ENCODE measurements at regions not wholly inside any gene's neighbourhood (a gene's known extent, or its start where the extent isn't known, plus 50 kb on each side); places are given as distances from the start of the nearest gene placed in this dataset.

DNA sequence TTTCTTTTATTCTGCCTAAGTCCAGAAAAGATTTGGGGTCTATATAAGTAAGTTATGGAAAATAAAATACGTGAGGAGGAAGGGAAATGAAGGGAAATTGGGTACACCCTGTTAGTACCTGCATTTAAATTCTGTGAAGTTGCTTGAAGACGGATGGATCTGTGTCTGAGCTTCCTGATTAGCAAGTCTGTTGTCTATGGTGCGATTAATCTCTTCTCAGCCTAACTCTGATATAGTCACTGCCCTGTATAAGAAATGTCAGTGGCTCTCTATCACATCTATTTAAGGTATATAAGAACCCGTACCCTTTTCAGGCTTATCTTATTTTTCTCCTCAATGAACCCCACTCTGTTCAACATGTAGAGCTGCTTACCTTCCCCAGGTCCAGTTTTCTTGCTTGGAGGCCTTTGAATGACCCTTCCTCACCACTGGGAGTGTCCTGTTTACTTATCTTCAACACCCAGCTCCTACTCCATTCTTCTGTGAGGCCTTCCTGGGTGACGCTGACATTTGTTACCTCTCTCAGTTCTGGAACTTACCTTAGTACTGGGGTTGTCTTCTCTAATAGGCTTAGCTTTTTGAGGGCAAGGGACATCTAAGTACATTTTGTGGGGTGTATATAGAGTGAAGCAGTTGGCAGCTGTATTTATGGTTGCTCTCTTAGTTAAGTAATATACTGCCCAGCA lies 149.6 kb upstream of the PRPS1L1 start:
- no peaks in the 10 kb centered on the region for H3K27me3 ChIP-seq (ENCODE audit: insufficient read depth, low read length, poor library complexity, severe bottlenecking)
- H3K36me3 ChIP-seq (ENCODE audit: insufficient read depth, low read length), result no peaks in the 10 kb centered on the region
- no peaks in the 10 kb centered on the region for H3K4me1 ChIP-seq (ENCODE audit: insufficient read depth, low read length)
- peaks cover 0 to 6% of the 10 kb centered on the region in 2 donors for H3K27me3 Mint-ChIP-seq
- ChIA-PET POLR2A (no interaction called here), CTCF (no interaction called here)
- H3K9me3 ChIP-seq (ENCODE audit: low read length), result no peaks in the 10 kb centered on the region
- H3K36me3 Mint-ChIP-seq, result no peaks in the 10 kb centered on the region
- DNase-seq, result no peak
- no peak overlapping the region for H3K4me3 ChIP-seq (ENCODE audit: low read length)
- no peak overlapping the region for H3K27ac Mint-ChIP-seq
- peaks cover 0 to 2% (median 0%) of the 10 kb centered on the region in 5 donors for H3K9me3 Mint-ChIP-seq
- H3K4me1 Mint-ChIP-seq, result peaks cover 4 to 10% (median 4%) of the 10 kb centered on the region in 3 donors
- H3K4me3 Mint-ChIP-seq, result no peak overlapping the region
- peak overlapping the region; percentile 71 for H3K27ac ChIP-seq (ENCODE audit: low read depth, low read length)

DNA sequence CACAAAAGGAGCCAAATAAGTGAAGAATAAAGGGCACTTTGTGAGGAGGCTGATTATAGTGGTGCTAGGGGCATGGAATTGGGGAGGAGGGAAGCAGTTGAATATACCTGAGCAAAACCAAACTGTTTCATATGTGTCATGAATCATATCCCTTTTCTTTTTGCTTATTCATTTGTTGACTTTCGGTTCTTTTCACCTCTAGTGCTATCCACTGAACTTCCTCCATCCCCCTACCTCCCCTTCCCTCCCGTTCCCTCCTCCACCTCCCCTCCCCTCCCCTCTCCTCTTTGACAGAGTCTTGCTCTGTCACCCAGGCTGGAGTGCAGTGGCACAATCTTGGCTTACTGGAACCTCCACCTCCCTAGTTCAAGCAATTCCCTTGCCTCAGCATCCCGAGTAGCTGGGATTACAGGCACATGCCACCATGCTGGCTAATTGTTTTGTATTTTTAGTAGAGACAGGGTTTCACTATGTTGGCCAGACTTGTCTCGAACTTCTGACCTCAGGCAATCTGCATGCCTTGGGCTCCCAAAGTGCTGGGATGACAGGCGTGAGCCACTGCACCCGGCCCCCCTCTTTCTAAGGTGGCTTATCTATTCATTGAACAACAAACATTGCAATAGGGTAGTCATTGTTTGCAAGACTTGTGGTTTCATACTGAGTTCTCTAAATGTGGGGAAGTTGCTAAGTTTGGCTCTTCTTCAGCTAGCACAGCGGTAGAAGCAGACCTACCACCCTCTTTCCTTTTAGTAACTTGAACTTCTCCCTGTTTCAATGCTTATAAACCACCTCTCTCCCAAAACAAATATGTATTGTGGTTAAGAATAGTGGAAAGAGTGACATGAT lies 150.4 kb upstream of the PRPS1L1 start:
- DNase-seq, result peak in 1 of 5 donors; percentile 0
- Histone ChIP-seq H3K27me3 (ENCODE audit: insufficient read depth, low read length, poor library complexity, severe bottlenecking) (no peaks in the 10 kb centered on the region), H3K4me3 (ENCODE audit: low read length) (no peak overlapping the region), H3K9me3 (ENCODE audit: low read length) (no peaks in the 10 kb centered on the region), H3K36me3 (ENCODE audit: insufficient read depth, low read length) (no peaks in the 10 kb centered on the region), H3K27ac (ENCODE audit: low read depth, low read length) (peak overlapping the region; percentile 71), H3K4me1 (ENCODE audit: insufficient read depth, low read length) (no peaks in the 10 kb centered on the region)
- peaks cover 1 to 9% of the 10 kb centered on the region in 2 donors for H3K27me3 Mint-ChIP-seq
- no peaks in the 10 kb centered on the region for H3K36me3 Mint-ChIP-seq
- H3K9me3 Mint-ChIP-seq, result peaks cover 0 to 2% (median 0%) of the 10 kb centered on the region in 5 donors
- peak overlapping the region in 1 of 7 donors; percentile 65 for H3K4me3 Mint-ChIP-seq
- POLR2A ChIA-PET, result no interaction called here
- CTCF ChIA-PET, result no interaction called here
- peak overlapping the region in 1 of 8 donors; percentile 78 for H3K27ac Mint-ChIP-seq
- H3K4me1 Mint-ChIP-seq, result peaks cover 4 to 10% (median 4%) of the 10 kb centered on the region in 3 donors

DNA sequence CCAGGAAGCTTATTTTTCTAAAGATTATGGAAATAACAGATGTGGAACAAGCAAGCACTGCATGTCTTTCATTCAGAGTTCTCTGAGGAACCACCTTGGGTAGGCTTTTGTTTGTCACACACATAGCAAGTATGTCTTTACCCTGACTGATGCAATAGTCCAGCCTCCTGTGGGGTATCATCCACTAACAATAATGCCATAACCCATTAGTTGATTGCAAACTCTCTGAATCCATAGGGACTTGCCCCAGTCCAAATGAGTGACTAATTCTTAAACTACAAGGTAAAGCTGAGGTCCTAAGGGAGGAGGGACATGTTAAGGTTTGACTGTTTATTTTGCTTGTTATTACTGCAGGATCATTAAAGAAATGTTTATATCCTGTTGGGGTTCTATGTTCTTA lies 151.4 kb upstream of the PRPS1L1 start:
- no peaks in the 10 kb centered on the region for H3K9me3 ChIP-seq (ENCODE audit: low read length)
- POLR2A ChIA-PET, result no interaction called here
- Mint-ChIP-seq H3K9me3 (peaks cover 0 to 2% (median 0%) of the 10 kb centered on the region in 5 donors), H3K4me3 (no peak overlapping the region), H3K27ac (no peak overlapping the region), H3K4me1 (peaks cover 4 to 10% (median 4%) of the 10 kb centered on the region in 3 donors), H3K27me3 (peaks cover 1 to 12% of the 10 kb centered on the region in 2 donors), H3K36me3 (no peaks in the 10 kb centered on the region)
- no peaks in the 10 kb centered on the region for H3K27me3 ChIP-seq (ENCODE audit: insufficient read depth, low read length, poor library complexity, severe bottlenecking)
- CTCF ChIA-PET, result no interaction called here
- H3K4me3 ChIP-seq (ENCODE audit: low read length), result no peak overlapping the region
- H3K36me3 ChIP-seq (ENCODE audit: insufficient read depth, low read length), result no peaks in the 10 kb centered on the region
- no peak for DNase-seq
- H3K27ac ChIP-seq (ENCODE audit: low read depth, low read length), result peak overlapping the region; percentile 48
- H3K4me1 ChIP-seq (ENCODE audit: insufficient read depth, low read length), result no peaks in the 10 kb centered on the region

DNA sequence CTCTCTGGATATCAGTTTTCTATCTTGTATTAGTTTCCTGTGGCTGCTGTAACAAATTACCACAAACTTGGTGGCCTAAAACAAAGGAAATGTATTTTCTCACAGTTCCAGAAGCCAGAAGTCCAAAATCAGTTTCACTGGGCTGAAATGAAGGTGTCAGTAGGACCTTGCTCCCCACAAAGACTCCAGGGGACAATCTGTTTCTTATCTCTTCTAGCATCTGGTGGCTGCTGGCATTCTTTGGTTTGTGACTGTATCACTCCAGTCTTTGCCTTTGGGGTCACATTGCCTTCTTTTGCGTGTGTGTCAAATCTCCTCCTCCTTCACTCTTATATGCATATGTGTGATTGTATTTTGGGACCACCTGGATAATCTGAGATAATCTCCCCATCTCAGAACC lies 153.0 kb upstream of the PRPS1L1 start:
- Histone ChIP-seq H3K4me1 (ENCODE audit: insufficient read depth, low read length) (no peaks in the 10 kb centered on the region), H3K9me3 (ENCODE audit: low read length) (no peaks in the 10 kb centered on the region), H3K27me3 (ENCODE audit: insufficient read depth, low read length, poor library complexity, severe bottlenecking) (no peaks in the 10 kb centered on the region), H3K4me3 (ENCODE audit: low read length) (no peak overlapping the region), H3K36me3 (ENCODE audit: insufficient read depth, low read length) (no peaks in the 10 kb centered on the region), H3K27ac (ENCODE audit: low read depth, low read length) (no peak overlapping the region)
- no peak overlapping the region for H3K4me3 Mint-ChIP-seq
- H3K4me1 Mint-ChIP-seq, result peaks cover 4 to 10% (median 4%) of the 10 kb centered on the region in 3 donors
- peaks cover 0 to 2% (median 0%) of the 10 kb centered on the region in 5 donors for H3K9me3 Mint-ChIP-seq
- H3K27ac Mint-ChIP-seq, result no peak overlapping the region
- DNase-seq, result no peak
- CTCF ChIA-PET, result no interaction called here
- H3K27me3 Mint-ChIP-seq, result peaks cover 1 to 12% of the 10 kb centered on the region in 2 donors
- no peaks in the 10 kb centered on the region for H3K36me3 Mint-ChIP-seq
- POLR2A ChIA-PET, result no interaction called here

DNA sequence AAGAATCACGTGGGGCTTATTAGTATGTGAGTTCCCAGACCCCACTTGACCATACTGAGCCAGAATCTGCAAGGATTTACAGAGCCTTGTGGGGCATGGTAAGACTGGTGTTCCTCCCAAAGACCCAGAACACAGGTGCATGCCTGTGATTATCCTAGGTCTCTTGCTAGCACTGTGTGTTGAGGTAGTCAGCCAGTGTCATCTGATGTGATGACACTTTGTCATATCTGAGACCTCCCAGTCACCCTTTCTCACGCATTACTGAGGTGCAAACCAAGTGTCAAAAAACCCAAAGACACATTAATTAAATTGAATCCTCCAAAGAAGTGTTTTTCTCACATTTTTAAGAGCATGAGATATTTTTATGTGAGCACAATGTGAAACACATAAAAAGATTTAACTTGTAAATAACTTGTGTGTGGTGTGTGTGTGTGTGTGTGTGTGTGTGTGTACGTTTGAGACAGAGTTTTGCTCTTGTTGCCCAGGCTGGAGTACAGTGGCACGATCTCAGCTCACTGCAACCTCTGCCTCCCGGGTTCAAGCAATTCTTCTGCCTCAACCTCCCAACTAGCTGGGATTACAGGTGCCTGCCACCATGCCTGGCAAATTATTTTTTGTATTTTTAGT lies 162.0 kb upstream of the PRPS1L1 start:
- Mint-ChIP-seq H3K4me1 (peaks cover 0 to 8% (median 0%) of the 10 kb centered on the region in 3 donors), H3K9me3 (peaks cover 0 to 6% (median 0%) of the 10 kb centered on the region in 5 donors), H3K27me3 (peaks cover 0 to 3% of the 10 kb centered on the region in 2 donors), H3K36me3 (no peaks in the 10 kb centered on the region), H3K27ac (no peak overlapping the region), H3K4me3 (no peak overlapping the region)
- no peaks in the 10 kb centered on the region for H3K27me3 ChIP-seq (ENCODE audit: insufficient read depth, low read length, poor library complexity, severe bottlenecking)
- H3K4me1 ChIP-seq (ENCODE audit: insufficient read depth, low read length), result no peaks in the 10 kb centered on the region
- DNase-seq, result no peak
- H3K27ac ChIP-seq (ENCODE audit: low read depth, low read length), result no peak overlapping the region
- POLR2A ChIA-PET, result no interaction called here
- no peaks in the 10 kb centered on the region for H3K9me3 ChIP-seq (ENCODE audit: low read length)
- CTCF ChIA-PET, result no interaction called here
- no peaks in the 10 kb centered on the region for H3K36me3 ChIP-seq (ENCODE audit: insufficient read depth, low read length)
- H3K4me3 ChIP-seq (ENCODE audit: low read length), result no peak overlapping the region

DNA sequence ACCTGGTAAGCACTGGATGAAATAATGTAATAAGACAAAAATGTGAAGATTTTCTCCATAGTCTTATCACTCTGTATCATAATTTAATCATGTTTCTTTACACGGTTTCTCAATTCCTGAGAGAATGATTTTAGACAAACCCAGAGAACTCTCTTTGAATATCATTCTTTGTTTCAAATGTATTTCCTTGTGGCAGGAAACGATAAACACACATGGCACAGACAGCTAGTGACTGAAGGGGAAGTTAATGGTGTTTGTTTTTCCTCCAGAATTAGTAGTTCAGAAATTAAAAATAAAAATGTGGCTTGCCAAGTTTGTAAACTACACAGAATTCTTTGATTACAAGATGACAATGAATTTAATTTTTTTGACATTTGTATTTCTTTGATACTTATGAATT lies 163.7 kb upstream of the PRPS1L1 start:
- H3K36me3 Mint-ChIP-seq, result no peaks in the 10 kb centered on the region
- Histone ChIP-seq H3K9me3 (ENCODE audit: low read length) (no peaks in the 10 kb centered on the region), H3K27ac (ENCODE audit: low read depth, low read length) (no peak overlapping the region), H3K36me3 (ENCODE audit: insufficient read depth, low read length) (no peaks in the 10 kb centered on the region), H3K4me3 (ENCODE audit: low read length) (no peak overlapping the region), H3K27me3 (ENCODE audit: insufficient read depth, low read length, poor library complexity, severe bottlenecking) (no peaks in the 10 kb centered on the region), H3K4me1 (ENCODE audit: insufficient read depth, low read length) (no peaks in the 10 kb centered on the region)
- H3K27ac Mint-ChIP-seq, result no peak overlapping the region
- ChIA-PET POLR2A (no interaction called here), CTCF (no interaction called here)
- H3K27me3 Mint-ChIP-seq, result peaks cover 0 to 3% of the 10 kb centered on the region in 2 donors
- no peak overlapping the region for H3K4me3 Mint-ChIP-seq
- peaks cover 0 to 8% (median 0%) of the 10 kb centered on the region in 3 donors for H3K4me1 Mint-ChIP-seq
- peaks cover 0 to 6% (median 0%) of the 10 kb centered on the region in 5 donors for H3K9me3 Mint-ChIP-seq
- DNase-seq, result no peak

DNA sequence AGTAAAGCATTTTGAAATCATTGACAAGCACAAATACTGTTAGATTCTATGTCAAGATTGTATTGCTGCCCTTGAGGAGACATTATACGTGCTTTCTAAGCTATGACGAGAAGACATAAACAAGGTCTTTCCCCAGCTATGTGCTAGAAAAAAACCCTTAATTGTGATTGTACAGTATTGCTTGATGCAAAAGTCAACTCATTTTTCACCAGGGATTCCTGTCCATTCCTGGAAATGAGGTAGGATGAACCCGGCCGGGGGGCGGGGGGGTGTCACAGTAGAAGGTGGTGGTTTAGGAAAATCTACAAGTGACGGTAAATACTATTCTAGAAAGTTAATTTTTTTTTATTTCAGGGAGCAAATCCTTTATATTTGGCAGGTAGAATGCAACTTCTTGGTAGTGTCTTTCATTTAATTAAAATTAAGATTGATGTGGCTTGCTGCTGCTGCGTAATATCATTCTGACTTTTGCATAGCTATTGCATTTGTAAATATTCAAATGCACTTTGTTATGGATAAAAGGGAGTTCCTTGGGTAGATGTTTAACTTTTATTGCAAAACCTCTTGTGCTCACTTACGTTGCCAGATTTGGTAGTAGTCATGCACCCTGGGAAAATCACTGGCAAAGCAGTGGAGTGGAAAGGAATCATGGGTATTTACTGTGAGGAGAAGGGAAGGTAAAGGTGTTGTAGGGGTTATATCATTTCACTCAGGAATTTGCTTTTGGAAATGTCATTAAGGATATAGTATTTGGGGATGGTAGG lies 164.4 kb upstream of the PRPS1L1 start:
- Mint-ChIP-seq H3K4me1 (peaks cover 0 to 8% (median 0%) of the 10 kb centered on the region in 3 donors), H3K27ac (no peak overlapping the region), H3K27me3 (peaks cover 0 to 3% of the 10 kb centered on the region in 2 donors), H3K36me3 (no peaks in the 10 kb centered on the region), H3K9me3 (peaks cover 0 to 6% (median 0%) of the 10 kb centered on the region in 5 donors), H3K4me3 (no peak overlapping the region)
- H3K9me3 ChIP-seq (ENCODE audit: low read length), result no peaks in the 10 kb centered on the region
- H3K36me3 ChIP-seq (ENCODE audit: insufficient read depth, low read length), result no peaks in the 10 kb centered on the region
- no peaks in the 10 kb centered on the region for H3K27me3 ChIP-seq (ENCODE audit: insufficient read depth, low read length, poor library complexity, severe bottlenecking)
- no peak overlapping the region for H3K27ac ChIP-seq (ENCODE audit: low read depth, low read length)
- ChIA-PET POLR2A (no interaction called here), CTCF (no interaction called here)
- H3K4me3 ChIP-seq (ENCODE audit: low read length), result no peak overlapping the region
- no peak for DNase-seq
- no peaks in the 10 kb centered on the region for H3K4me1 ChIP-seq (ENCODE audit: insufficient read depth, low read length)

Data from CD8-positive, alpha-beta memory T cell (primary cell).